Vagina (tissue), 2 donors: ENCODE measurements at regions not wholly inside any gene's neighbourhood (a gene's known extent, or its start where the extent isn't known, plus 50 kb on each side); places are given as distances from the start of the nearest gene placed in this dataset.
"Not testable (repeated sequence)": the region's sequence is repeated elsewhere in the genome, so short reads cannot be mapped to it uniquely, and the experiment has no call there.

ENCODE experiments used
- DNase-seq, 2 donors: peaks; one replicate each; pipeline ENCODE4 v3.0.0-alpha.2; 2017; ENCODE audit errors: extremely low spot score in 2 of 2
- H3K27ac ChIP-seq: fragments of 200-600 bp; sonication (generic); one replicate; pipeline ENCODE4 v1.5.1; 2019
- H3K27me3 ChIP-seq: fragments of 200-600 bp; sonication (generic); one replicate; pipeline ENCODE4 v1.5.1; 2019
- H3K36me3 ChIP-seq, 2 donors: fragments of 200-600 bp; sonication (generic); one replicate each; pipeline ENCODE4 v1.5.1; 2017 to 2019
- H3K4me1 ChIP-seq: fragments of 200-600 bp; sonication (generic); one replicate; pipeline ENCODE4 v1.5.1; 2019
- H3K4me3 ChIP-seq, 2 donors: fragments of 200-600 bp; sonication (generic); 1 replicate in 1 of 2; 2 replicates in 1 of 2; pipeline ENCODE4 v1.5.1; 2016 to 2019
- H3K9me3 ChIP-seq: fragments of 200-600 bp; sonication (generic); one replicate; pipeline ENCODE4 v1.5.1; 2019
- CTCF ChIP-seq, 3 experiments: fragments of 450-650 bp in 2 of 3; fragments of 200-600 bp in 1 of 3; sonication (generic) in 1 of 3; IDR thresholded peaks; one replicate each; pipeline ENCODE4 v1.5.1; 2017 to 2019; ENCODE audit warnings: antibody characterized with exemption in 3 of 3, mild to moderate bottlenecking in 2 of 3, moderate library complexity in 2 of 3
- POLR2A ChIP-seq, 2 donors: fragments of 450-650 bp; IDR thresholded peaks; one replicate each; pipeline ENCODE4 v1.6.1; 2017; ENCODE audit warnings: antibody characterized with exemption in 2 of 2, mild to moderate bottlenecking in 2 of 2, moderate library complexity in 2 of 2
- POLR2AphosphoS5 ChIP-seq, 2 donors: sonication (generic); formaldehyde crosslinking; IDR thresholded peaks; one replicate each; pipeline ENCODE4 v1.9.0; 2017; ENCODE audit warnings: antibody characterized with exemption in 2 of 2, mild to moderate bottlenecking in 2 of 2, low read depth in 1 of 2; ENCODE audit not compliant: insufficient read depth in 1 of 2
- intact Hi-C: fragments of 100-400 bp; cut with DNase I; formaldehyde crosslinking; loops from one replicate; pipeline ENCODE4 v1.15.1; 2023

- Histone ChIP-seq H3K36me3 (no peaks in the 10 kb centered on the region), H3K27ac (no peak overlapping the region), H3K4me3 (no peak overlapping the region), H3K4me1 (no peaks in the 10 kb centered on the region), H3K9me3 (no peaks in the 10 kb centered on the region), H3K27me3 (no peaks in the 10 kb centered on the region)
- TF ChIP-seq CTCF (IDR thresholded peaks at IDR 0.05) (no peak), POLR2A (IDR thresholded peaks at IDR 0.05) (no peak), POLR2AphosphoS5 (IDR thresholded peaks at IDR 0.05; ENCODE audit: insufficient read depth in 1 of 2, low read depth in 1 of 2) (no peak)
- DNase-seq: no peak
- intact Hi-C loops: no loop called here
Observed at GRCh38 chr14:48580692-48581091, 905.3 kb upstream of the MDGA2 start.

DNA sequence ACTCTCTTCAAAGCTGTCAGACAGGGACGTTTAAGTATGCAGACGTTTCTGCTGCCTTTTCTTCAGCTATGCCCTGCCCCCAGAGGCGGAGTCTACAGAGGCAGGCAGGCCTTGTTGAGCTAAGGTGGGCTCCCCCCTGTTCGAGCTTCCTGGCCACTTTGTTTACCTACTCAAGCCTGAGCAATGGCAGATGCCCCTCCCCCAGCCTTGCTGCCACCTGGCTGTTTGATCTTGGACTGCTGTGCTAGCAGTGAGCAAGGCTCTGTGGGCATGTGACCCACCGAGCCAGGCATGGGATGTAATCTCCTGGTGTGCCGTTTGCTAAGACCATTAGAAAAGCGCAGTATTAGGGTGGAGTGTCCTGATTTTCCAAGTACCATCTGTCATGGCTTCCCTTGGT lies 900.4 kb upstream of the MDGA2 start:
- intact Hi-C loops: no loop called here

GRCh38 chr14:48568688-48569087 lies 893.3 kb upstream of the MDGA2 start:
- H3K27ac ChIP-seq: no peak overlapping the region
- H3K4me3 ChIP-seq: no peak overlapping the region
- no peak for DNase-seq
- no peaks in the 10 kb centered on the region for H3K9me3 ChIP-seq
- H3K27me3 ChIP-seq: no peaks in the 10 kb centered on the region
- intact Hi-C loops: no loop called here
- H3K4me1 ChIP-seq: no peaks in the 10 kb centered on the region
- no peaks in the 10 kb centered on the region for H3K36me3 ChIP-seq
- TF ChIP-seq CTCF (IDR thresholded peaks at IDR 0.05): no peak

More for the DNA sequence above, 900.4 kb upstream of the MDGA2 start:
- H3K9me3 ChIP-seq: no peaks in the 10 kb centered on the region
- no peaks in the 10 kb centered on the region for H3K36me3 ChIP-seq
- TF ChIP-seq POLR2AphosphoS5 (IDR thresholded peaks at IDR 0.05; ENCODE audit: insufficient read depth in 1 of 2, low read depth in 1 of 2) (no peak), CTCF (IDR thresholded peaks at IDR 0.05) (no peak), POLR2A (IDR thresholded peaks at IDR 0.05) (no peak)
- H3K4me3 ChIP-seq: no peak overlapping the region
- no peaks in the 10 kb centered on the region for H3K4me1 ChIP-seq
- H3K27me3 ChIP-seq: no peaks in the 10 kb centered on the region
- no peak for DNase-seq
- H3K27ac ChIP-seq: no peak overlapping the region

DNA sequence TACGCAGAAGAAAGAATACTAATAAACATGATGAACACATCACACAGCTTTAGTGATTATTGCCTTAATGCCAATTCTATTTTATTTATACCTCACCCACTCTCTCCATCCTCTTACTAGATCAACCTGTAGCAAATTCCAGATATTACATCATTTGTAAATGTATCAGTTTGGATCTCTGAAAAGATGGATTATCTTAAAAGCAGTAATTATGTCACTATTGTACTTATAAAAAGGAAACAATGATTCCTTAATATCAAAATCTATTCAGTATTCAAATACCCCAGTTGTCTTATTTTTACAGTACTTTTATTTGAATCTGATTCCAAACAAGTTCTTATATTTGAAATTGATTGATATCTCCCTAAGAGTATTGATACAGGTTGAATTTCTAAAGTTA lies 892.8 kb upstream of the MDGA2 start:
- no peaks in the 10 kb centered on the region for H3K9me3 ChIP-seq
- H3K36me3 ChIP-seq: no peaks in the 10 kb centered on the region
- no peaks in the 10 kb centered on the region for H3K27me3 ChIP-seq
- no peaks in the 10 kb centered on the region for H3K4me1 ChIP-seq
- H3K4me3 ChIP-seq: no peak overlapping the region
- TF ChIP-seq POLR2A (IDR thresholded peaks at IDR 0.05): no peak
- TF ChIP-seq POLR2AphosphoS5 (IDR thresholded peaks at IDR 0.05; ENCODE audit: insufficient read depth in 1 of 2, low read depth in 1 of 2): no peak
- TF ChIP-seq CTCF (IDR thresholded peaks at IDR 0.05): no peak
- no peak overlapping the region for H3K27ac ChIP-seq
- intact Hi-C loops: no loop called here
- no peak for DNase-seq

DNA sequence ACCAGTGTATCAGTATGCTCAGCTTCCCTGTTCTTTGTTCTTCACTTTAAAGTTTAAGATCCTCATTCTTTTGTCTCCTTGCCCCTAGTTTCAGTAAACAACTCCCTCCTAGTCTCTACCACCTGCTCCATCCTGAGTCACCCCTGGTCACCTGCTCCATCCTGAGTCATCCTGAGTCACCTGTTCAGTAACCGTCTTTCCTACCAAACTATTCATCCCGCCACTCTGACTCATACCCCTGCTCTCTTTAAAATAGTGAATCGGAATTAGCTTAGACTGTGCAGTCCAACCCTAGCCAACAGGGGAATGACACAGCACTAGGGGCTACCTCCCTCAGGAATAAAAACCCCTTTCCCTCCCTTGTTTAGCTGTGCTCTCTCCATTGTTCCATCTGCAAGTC lies 888.1 kb upstream of the MDGA2 start:
- Histone ChIP-seq H3K36me3 (no peaks in the 10 kb centered on the region), H3K4me3 (no peak overlapping the region), H3K27me3 (no peaks in the 10 kb centered on the region), H3K27ac (no peak overlapping the region), H3K4me1 (no peaks in the 10 kb centered on the region), H3K9me3 (no peaks in the 10 kb centered on the region)
- no peak for DNase-seq
- TF ChIP-seq POLR2AphosphoS5 (IDR thresholded peaks at IDR 0.05; ENCODE audit: insufficient read depth in 1 of 2, low read depth in 1 of 2) (no peak), CTCF (IDR thresholded peaks at IDR 0.05) (no peak), POLR2A (IDR thresholded peaks at IDR 0.05) (no peak)
- intact Hi-C loops: no loop called here

GRCh38 chr14:48561438-48561837 lies 886.0 kb upstream of the MDGA2 start:
- H3K27me3 ChIP-seq, intact Hi-C loops, DNase-seq, H3K4me3 ChIP-seq, H3K4me1 ChIP-seq, H3K27ac ChIP-seq, H3K36me3 ChIP-seq, H3K9me3 ChIP-seq: not testable (repeated sequence)
